Trophoblast cell (in vitro differentiated cells and primary cell): ENCODE measurements at regions not wholly inside any gene's neighbourhood (a gene's known extent, or its start where the extent isn't known, plus 50 kb on each side); places are given as distances from the start of the nearest gene placed in this dataset.

Experiments
- DNase-seq, 2 donors: peaks; one replicate each; pipeline ENCODE4 v3.0.0-alpha.2; 2016
- H2AFZ ChIP-seq: 2 replicates; pipeline ENCODE4 v1.6.1; 2013; ENCODE audit warnings: low read length, moderate library complexity, mild to moderate bottlenecking; ENCODE audit not compliant: insufficient read depth, poor library complexity
- H2AK5ac ChIP-seq: 2 replicates; pipeline ENCODE4 v1.6.1; 2013; ENCODE audit warnings: mild to moderate bottlenecking, low read length
- H2BK120ac ChIP-seq: 2 replicates; pipeline ENCODE4 v1.6.1; 2013; ENCODE audit warnings: low read length, mild to moderate bottlenecking, moderate library complexity; ENCODE audit not compliant: insufficient read depth, poor library complexity
- H2BK12ac ChIP-seq: 2 replicates; pipeline ENCODE4 v1.6.1; 2013; ENCODE audit warnings: mild to moderate bottlenecking, low read length, moderate library complexity
- H2BK5ac ChIP-seq: 2 replicates; pipeline ENCODE4 v1.6.1; 2013; ENCODE audit warnings: low read length, low read depth, moderate library complexity, mild to moderate bottlenecking; ENCODE audit not compliant: poor library complexity
- H3K14ac ChIP-seq: 2 replicates; pipeline ENCODE4 v1.6.1; 2013; ENCODE audit warnings: mild to moderate bottlenecking, low read length
- H3K18ac ChIP-seq: 2 replicates; pipeline ENCODE4 v1.6.1; 2013; ENCODE audit warnings: mild to moderate bottlenecking, low read length
- H3K23ac ChIP-seq: 2 replicates; pipeline ENCODE4 v1.6.1; 2013; ENCODE audit warnings: low read length
- H3K27ac ChIP-seq: 2 replicates; pipeline ENCODE4 v1.5.1; 2013; ENCODE audit warnings: low read depth, mild to moderate bottlenecking, inconsistent platforms, low read length, moderate library complexity
- H3K27me3 ChIP-seq: 2 replicates; pipeline ENCODE4 v1.6.1; 2013; ENCODE audit warnings: inconsistent platforms, mild to moderate bottlenecking, low read length, moderate library complexity; ENCODE audit not compliant: insufficient read depth
- H3K36me3 ChIP-seq, 2 experiments: 1 replicate in 1 of 2; 2 replicates in 1 of 2; pipeline ENCODE4 v1.6.1; 2013; ENCODE audit warnings: low read length in 2 of 2, mild to moderate bottlenecking in 2 of 2, moderate library complexity in 1 of 2; ENCODE audit not compliant: insufficient read depth in 2 of 2, control insufficient read depth in 1 of 2
- H3K4ac ChIP-seq: 2 replicates; pipeline ENCODE4 v1.6.1; 2013; ENCODE audit warnings: low read depth, mild to moderate bottlenecking, low read length, moderate library complexity
- H3K4me1 ChIP-seq, 2 experiments: 1 replicate in 1 of 2; 2 replicates in 1 of 2; pipeline ENCODE4 v1.6.1; 2013; ENCODE audit warnings: low read length in 2 of 2, mild to moderate bottlenecking in 2 of 2, moderate library complexity in 1 of 2; ENCODE audit not compliant: insufficient read depth in 2 of 2, control insufficient read depth in 1 of 2
- H3K4me2 ChIP-seq: 2 replicates; pipeline ENCODE4 v1.6.1; 2013; ENCODE audit warnings: inconsistent platforms, mild to moderate bottlenecking, low read length, moderate library complexity
- H3K4me3 ChIP-seq: 2 replicates; pipeline ENCODE4 v1.5.1; 2013; ENCODE audit warnings: mild to moderate bottlenecking, low read depth, low read length, inconsistent platforms
- H3K79me1 ChIP-seq: one replicate; pipeline ENCODE4 v1.6.1; 2013; ENCODE audit warnings: low read length
- H3K79me2 ChIP-seq: 2 replicates; pipeline ENCODE4 v1.6.1; 2013; ENCODE audit warnings: low read length, mild to moderate bottlenecking; ENCODE audit not compliant: control insufficient read depth, insufficient read depth, poor library complexity
- H3K9ac ChIP-seq: 2 replicates; pipeline ENCODE4 v1.6.1; 2013; ENCODE audit warnings: mild to moderate bottlenecking, low read length
- H3K9me3 ChIP-seq: 2 replicates; pipeline ENCODE4 v1.6.1; 2013; ENCODE audit warnings: low read depth, mild to moderate bottlenecking, control low read depth, inconsistent platforms, low read length; ENCODE audit not compliant: insufficient read depth
- H4K12ac ChIP-seq: 2 replicates; pipeline ENCODE4 v1.6.1; 2013; ENCODE audit warnings: low read depth, mild to moderate bottlenecking, low read length, moderate library complexity
- H4K8ac ChIP-seq: 2 replicates; pipeline ENCODE4 v1.6.1; 2013; ENCODE audit warnings: low read depth, mild to moderate bottlenecking, low read length, moderate library complexity
- H4K91ac ChIP-seq: one replicate; pipeline ENCODE4 v1.6.1; 2013; ENCODE audit warnings: low read depth, mild to moderate bottlenecking, low read length, moderate library complexity
- WGBS: extraction: QIAGEN DNeasy Blood & Tissue Kit; methylation state at CpG from one replicate; pipeline ENCODE4 v1.1.7; 2013; ENCODE audit warnings: missing lambda C conversion rate; ENCODE audit not compliant: insufficient read length, insufficient coverage; ENCODE audit errors: extremely low coverage; 5-methylcytosine and 5-hydroxymethylcytosine counted together

GRCh38 chr1:42037161-42037560 is 116.0 kb upstream of the GUCA2B start:
- DNase-seq, result no peak
- no peak overlapping the region for H2BK5ac ChIP-seq
- H4K91ac ChIP-seq, result no peak overlapping the region
- no peak overlapping the region for H3K4me3 ChIP-seq
- H3K18ac ChIP-seq, result no peak overlapping the region
- H3K9ac ChIP-seq, result no peak overlapping the region
- H3K4ac ChIP-seq, result no peak overlapping the region
- H3K4me2 ChIP-seq, result no peak overlapping the region
- peaks cover 2% of the 10 kb centered on the region for H3K79me2 ChIP-seq
- peaks cover 3% of the 10 kb centered on the region for H3K9me3 ChIP-seq
- H3K27me3 ChIP-seq, result no peaks in the 10 kb centered on the region
- peaks cover 2% of the 10 kb centered on the region for H3K79me1 ChIP-seq
- H2BK120ac ChIP-seq, result no peak overlapping the region
- no peak overlapping the region for H2BK12ac ChIP-seq
- no peak overlapping the region for H4K8ac ChIP-seq
- no peak overlapping the region for H3K27ac ChIP-seq
- no peak overlapping the region for H4K12ac ChIP-seq
- no peak overlapping the region for H3K14ac ChIP-seq
- H3K4me1 ChIP-seq, result peaks cover 3 to 8% of the 10 kb centered on the region in 2 experiments
- H2AK5ac ChIP-seq, result no peak overlapping the region
- H3K36me3 ChIP-seq, result no peaks in the 10 kb centered on the region
- no peak overlapping the region for H3K23ac ChIP-seq
- no peak overlapping the region for H2AFZ ChIP-seq
- WGBS, result no CpG with 5 or more reads among the region's 1 CpG

GRCh38 chr1:42035830-42036604 is 117.2 kb upstream of the GUCA2B start:
- Histone ChIP-seq H3K4me2 (peak overlapping the region; percentile 98), H3K18ac (no peak overlapping the region), H2BK5ac (no peak overlapping the region), H4K91ac (no peak overlapping the region), H3K79me1 (peaks cover 2% of the 10 kb centered on the region), H3K4me3 (peak overlapping the region; percentile 80), H3K27me3 (no peaks in the 10 kb centered on the region), H3K9me3 (peaks cover 3% of the 10 kb centered on the region), H3K23ac (no peak overlapping the region), H3K79me2 (peaks cover 2% of the 10 kb centered on the region), H2BK120ac (no peak overlapping the region), H3K14ac (no peak overlapping the region), H2BK12ac (no peak overlapping the region), H3K4me1 (peaks cover 3 to 8% of the 10 kb centered on the region in 2 experiments), H3K4ac (no peak overlapping the region), H3K36me3 (no peaks in the 10 kb centered on the region), H2AFZ (peak overlapping the region; percentile 89), H4K8ac (peak overlapping the region; percentile 88), H3K9ac (peak overlapping the region; percentile 60), H4K12ac (no peak overlapping the region), H2AK5ac (no peak overlapping the region), H3K27ac (no peak overlapping the region)
- WGBS, result no CpG with 5 or more reads among the region's 60 CpGs
- DNase-seq, result peak; percentile 91 to 96

DNA sequence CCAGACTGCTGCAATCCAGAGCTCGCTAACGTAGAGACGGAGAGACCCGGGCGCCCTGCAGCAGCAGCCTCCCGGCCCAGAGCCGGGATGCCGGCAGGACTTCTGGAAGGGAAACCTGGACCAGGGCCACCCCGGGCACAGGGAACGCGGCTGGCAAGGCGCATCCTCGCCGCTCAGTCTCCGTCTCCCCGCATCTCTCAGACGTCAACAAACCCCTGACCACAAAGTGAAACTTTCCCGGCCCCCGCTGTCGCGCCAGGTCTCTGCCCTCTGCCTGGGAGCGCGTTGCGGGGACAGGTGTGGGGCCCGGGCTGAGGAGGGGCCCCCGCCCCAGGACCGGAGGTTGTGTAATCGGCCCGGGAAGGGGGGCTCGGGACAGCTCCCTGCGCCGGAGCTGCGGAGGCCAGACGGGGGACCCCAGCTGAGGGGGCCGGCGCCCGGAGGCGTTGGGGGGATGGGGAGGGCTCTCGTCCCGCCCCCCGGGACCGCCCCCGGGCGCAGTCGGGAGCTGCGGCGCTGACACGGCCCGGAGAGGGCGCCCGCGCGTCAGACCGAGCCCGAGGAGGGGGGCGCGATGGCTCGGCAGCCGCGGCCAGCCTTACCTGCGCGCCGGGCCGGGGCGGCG is 116.6 kb upstream of the HIVEP3 start:
- no peak overlapping the region for H3K4ac ChIP-seq
- WGBS, result no CpG with 5 or more reads among the region's 66 CpGs
- H4K12ac ChIP-seq, result no peak overlapping the region
- no peaks in the 10 kb centered on the region for H3K27me3 ChIP-seq
- peaks cover 3 to 8% of the 10 kb centered on the region in 2 experiments for H3K4me1 ChIP-seq
- H2BK120ac ChIP-seq, result no peak overlapping the region
- H3K9me3 ChIP-seq, result no peaks in the 10 kb centered on the region
- H3K4me3 ChIP-seq, result peak overlapping the region; percentile 80
- no peaks in the 10 kb centered on the region for H3K36me3 ChIP-seq
- peak overlapping the region; percentile 75 for H2AFZ ChIP-seq
- H3K9ac ChIP-seq, result no peak overlapping the region
- no peak overlapping the region for H2AK5ac ChIP-seq
- H3K14ac ChIP-seq, result peak overlapping the region; percentile 45
- peaks cover 2% of the 10 kb centered on the region for H3K79me2 ChIP-seq
- peak overlapping the region; percentile 44 for H2BK5ac ChIP-seq
- H3K23ac ChIP-seq, result no peak overlapping the region
- peaks cover 2% of the 10 kb centered on the region for H3K79me1 ChIP-seq
- H3K27ac ChIP-seq, result no peak overlapping the region
- no peak overlapping the region for H2BK12ac ChIP-seq
- peak overlapping the region; percentile 53 for H4K8ac ChIP-seq
- no peak overlapping the region for H4K91ac ChIP-seq
- peak; percentile 32 to 67 for DNase-seq
- H3K4me2 ChIP-seq, result peak overlapping the region; percentile 98
- H3K18ac ChIP-seq, result peak overlapping the region; percentile 22

GRCh38 chr1:42034426-42034825 is 115.7 kb upstream of the HIVEP3 start:
- no peak overlapping the region for H3K4me2 ChIP-seq
- no peak overlapping the region for H4K8ac ChIP-seq
- H4K91ac ChIP-seq, result no peak overlapping the region
- H2BK120ac ChIP-seq, result no peak overlapping the region
- H3K27ac ChIP-seq, result no peak overlapping the region
- H3K9ac ChIP-seq, result no peak overlapping the region
- H2BK12ac ChIP-seq, result no peak overlapping the region
- no peaks in the 10 kb centered on the region for H3K36me3 ChIP-seq
- no peak overlapping the region for H3K4ac ChIP-seq
- H3K27me3 ChIP-seq, result no peaks in the 10 kb centered on the region
- peaks cover 2% of the 10 kb centered on the region for H3K79me2 ChIP-seq
- no peaks in the 10 kb centered on the region for H3K9me3 ChIP-seq
- H3K23ac ChIP-seq, result no peak overlapping the region
- H3K18ac ChIP-seq, result no peak overlapping the region
- no peak overlapping the region for H3K4me3 ChIP-seq
- DNase-seq, result no peak
- H3K79me1 ChIP-seq, result peaks cover 2% of the 10 kb centered on the region
- H2AK5ac ChIP-seq, result no peak overlapping the region
- H2AFZ ChIP-seq, result no peak overlapping the region
- no peak overlapping the region for H2BK5ac ChIP-seq
- H3K14ac ChIP-seq, result no peak overlapping the region
- WGBS, result no CpG with 5 or more reads among the region's 6 CpGs
- H3K4me1 ChIP-seq, result peaks cover 3 to 8% of the 10 kb centered on the region in 2 experiments
- H4K12ac ChIP-seq, result no peak overlapping the region
